Omental fat pad (tissue), 3 donors: ENCODE measurements at regions not wholly inside any gene's neighbourhood (a gene's known extent, or its start where the extent isn't known, plus 50 kb on each side); places are given as distances from the start of the nearest gene placed in this dataset.

Source experiments
- ATAC-seq: fragments of 150-250 bp; one replicate; pipeline ENCODE4 v1.9.1; 2016; ENCODE audit warnings: mild to moderate bottlenecking, moderate library complexity; ENCODE audit not compliant: low FRiP score
- DNase-seq: peaks from one replicate; pipeline ENCODE4 v3.0.0-alpha.2; 2019; ENCODE audit warnings: low spot score
- TF ChIP-seq, protein P1 (sequence below), 3 donors: fragments of 450-650 bp; IDR thresholded peaks; one replicate each; pipeline ENCODE4 v1.5.1; 2016 to 2017; ENCODE audit warnings: antibody characterized with exemption in 3 of 3, mild to moderate bottlenecking in 3 of 3, moderate library complexity in 2 of 3

DNA sequence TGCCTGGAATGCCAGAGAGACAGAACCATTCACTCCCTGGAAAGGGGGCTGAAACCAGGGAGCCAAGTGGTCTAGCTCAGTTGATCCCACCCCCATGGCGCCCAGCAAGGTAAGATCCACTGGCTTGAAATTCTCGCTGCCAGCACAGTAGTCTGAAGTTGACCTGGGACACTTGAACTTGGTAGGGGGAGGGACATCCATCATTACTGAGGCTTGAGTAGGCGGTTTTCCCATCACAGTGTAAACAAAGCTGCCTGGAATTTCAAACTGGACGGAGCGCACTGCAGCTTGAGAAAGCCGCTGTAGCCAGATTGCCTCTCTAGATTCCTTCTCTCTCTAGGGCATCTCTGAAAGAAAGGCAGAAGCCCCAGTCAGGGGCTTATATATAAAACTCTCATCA lies 310.7 kb upstream of the DPPA4 start:
- no peak for ATAC-seq
- TF ChIP-seq, protein P1, sequence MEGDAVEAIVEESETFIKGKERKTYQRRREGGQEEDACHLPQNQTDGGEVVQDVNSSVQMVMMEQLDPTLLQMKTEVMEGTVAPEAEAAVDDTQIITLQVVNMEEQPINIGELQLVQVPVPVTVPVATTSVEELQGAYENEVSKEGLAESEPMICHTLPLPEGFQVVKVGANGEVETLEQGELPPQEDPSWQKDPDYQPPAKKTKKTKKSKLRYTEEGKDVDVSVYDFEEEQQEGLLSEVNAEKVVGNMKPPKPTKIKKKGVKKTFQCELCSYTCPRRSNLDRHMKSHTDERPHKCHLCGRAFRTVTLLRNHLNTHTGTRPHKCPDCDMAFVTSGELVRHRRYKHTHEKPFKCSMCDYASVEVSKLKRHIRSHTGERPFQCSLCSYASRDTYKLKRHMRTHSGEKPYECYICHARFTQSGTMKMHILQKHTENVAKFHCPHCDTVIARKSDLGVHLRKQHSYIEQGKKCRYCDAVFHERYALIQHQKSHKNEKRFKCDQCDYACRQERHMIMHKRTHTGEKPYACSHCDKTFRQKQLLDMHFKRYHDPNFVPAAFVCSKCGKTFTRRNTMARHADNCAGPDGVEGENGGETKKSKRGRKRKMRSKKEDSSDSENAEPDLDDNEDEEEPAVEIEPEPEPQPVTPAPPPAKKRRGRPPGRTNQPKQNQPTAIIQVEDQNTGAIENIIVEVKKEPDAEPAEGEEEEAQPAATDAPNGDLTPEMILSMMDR (IDR thresholded peaks at IDR 0.05), result no peak
- no peak for DNase-seq

DNA sequence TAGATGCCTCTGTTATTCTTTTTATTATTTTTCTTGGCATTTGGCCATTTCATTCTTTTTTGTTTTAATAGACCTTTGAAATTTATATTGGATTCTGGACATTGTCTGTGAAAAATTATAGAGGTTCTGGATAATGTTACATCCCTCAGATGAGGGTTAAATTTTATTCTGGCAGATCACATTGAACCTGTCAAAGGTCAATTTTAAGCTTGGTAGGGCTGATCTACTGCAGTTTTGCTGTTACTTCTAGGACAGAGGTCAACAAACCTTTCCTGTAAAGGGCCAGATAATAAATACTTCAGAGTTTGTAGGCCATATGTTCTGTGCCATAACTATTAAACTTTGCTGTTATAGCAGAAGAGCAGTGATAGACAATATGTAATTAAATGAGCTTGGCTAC lies 318.9 kb upstream of the DPPA4 start:
- no peak for ATAC-seq
- TF ChIP-seq, protein P1 (IDR thresholded peaks at IDR 0.05), result no peak
- no peak for DNase-seq

DNA sequence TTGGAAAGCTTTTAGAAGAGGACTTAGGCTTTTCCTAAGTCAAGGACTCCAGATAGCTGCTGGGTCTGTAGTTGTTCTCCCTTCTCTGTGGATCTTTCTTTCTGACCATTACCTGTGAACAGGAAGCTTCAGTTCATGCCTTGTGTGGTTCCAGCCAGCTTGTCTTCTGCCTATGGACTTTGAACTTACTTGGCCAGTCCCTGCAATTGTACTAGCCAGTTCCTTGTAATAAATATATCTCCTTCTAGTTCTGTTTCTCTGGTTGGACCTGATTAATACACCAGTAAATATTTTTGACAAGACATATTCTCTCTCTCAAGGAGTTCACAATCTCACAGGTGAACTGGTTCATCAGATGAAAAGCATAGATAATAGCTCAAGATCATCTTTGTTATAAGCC lies 341.3 kb upstream of the DPPA4 start:
- ATAC-seq (no peak), DNase-seq (no peak)
- TF ChIP-seq, protein P1 (IDR thresholded peaks at IDR 0.05), result no peak

DNA sequence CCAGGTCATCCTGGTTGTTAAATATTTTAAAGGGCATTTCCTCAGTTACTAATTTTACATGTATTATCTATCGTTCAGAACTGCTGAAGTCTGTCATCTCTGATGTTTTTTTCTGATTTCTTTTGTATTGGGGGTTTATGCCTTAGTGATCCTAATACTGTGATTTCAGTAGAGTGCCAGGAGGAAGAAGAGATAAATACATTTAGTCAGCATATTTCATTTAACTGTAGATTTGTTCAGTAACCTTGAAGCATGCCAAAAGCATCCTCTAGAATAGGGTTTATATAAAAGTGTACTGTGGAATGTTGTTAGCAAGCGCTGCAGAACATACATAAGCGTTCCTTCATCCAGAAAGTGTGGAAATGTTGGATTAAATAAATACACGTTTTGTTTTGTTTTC lies 342.3 kb upstream of the DPPA4 start:
- DNase-seq (no peak), ATAC-seq (no peak)
- TF ChIP-seq, protein P1 (IDR thresholded peaks at IDR 0.05), result no peak

DNA sequence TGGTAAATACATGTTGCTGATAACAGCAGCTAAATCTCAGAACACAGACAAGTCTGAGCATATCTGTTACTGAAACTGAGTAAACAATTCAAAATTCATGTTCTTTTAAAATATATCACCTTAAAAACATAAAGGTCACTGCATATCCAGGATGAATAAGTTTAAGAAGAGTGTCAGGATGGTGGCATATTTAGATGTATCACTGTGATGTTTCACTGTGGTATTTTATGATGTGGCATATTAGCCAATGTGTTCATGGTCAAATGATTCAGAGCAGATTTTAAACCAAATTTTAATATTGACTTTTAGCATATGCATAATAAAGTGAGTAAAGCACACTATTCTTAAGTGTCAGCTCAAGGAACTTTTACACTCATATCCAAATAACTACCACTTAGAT lies 346.4 kb upstream of the DPPA4 start:
- DNase-seq, result no peak
- no peak for ATAC-seq
- TF ChIP-seq, protein P1 (IDR thresholded peaks at IDR 0.05), result no peak

DNA sequence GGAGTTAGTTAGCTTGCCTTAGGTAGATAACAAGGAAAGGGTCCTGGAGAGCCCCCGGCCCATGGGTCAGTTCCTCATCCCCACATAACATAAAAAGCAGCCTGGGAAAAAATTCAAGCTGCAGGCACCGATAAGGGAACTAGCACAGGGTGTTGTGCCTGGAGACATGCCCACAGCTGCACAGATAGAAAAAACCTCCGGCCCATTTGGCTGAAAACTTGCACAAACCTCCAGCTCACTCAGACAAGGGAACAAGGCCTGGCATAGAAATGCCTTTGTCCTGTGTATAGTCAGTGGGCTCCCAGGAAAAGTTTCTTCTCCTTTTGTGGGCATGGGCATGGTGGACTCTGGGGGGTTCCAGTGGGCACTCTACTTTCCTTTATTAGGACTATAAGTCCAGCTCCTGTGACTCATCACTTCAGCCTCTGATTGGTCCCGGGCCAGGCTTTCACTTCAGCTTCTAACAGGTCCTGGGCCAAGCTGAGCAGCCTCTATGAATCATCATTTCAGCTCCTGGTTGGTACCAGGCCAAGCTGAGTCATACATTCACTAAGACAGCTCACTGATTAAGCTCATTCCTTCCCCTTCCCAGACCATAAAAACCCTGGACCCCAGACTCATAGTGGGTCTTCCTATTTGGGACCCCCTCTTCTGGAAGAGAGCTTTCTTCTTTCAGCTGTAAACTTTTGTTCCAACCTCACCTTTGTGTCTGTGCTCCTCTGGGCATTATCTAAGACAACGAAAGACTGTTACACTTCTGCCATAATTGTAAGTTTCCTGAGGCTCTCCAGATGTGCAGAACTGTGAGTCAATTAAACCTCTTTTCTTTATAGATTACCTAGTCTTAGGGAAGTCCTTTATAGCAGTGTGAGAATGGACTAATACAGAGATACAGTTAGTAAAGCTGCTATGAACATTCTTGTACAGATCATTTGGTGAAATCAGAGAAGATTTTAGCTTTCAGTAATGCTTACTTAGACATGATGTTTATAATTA lies 348.0 kb upstream of the DPPA4 start:
- TF ChIP-seq, protein P1 (IDR thresholded peaks at IDR 0.05), result no peak
- peak; percentile 97 for ATAC-seq
- DNase-seq, result peak; percentile 67

DNA sequence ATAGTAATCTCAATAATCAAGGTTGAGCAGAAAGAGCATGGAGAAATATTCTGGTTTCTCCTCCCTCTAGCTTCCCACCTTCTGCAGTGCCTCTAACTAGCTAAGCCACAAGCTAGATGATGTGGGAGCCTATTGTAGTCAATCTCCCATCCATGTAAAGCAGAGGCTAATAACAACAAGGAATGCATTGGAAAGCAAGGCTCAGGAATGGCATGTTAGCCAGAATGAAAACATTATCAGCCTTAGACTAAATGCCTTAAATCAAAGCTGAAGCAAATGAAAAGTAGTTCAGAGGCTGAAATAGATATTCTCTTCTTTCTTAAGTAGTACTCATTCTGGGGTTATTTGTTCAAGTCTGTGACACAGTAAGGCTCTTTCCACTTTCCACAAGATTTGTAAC lies 350.3 kb upstream of the DPPA4 start:
- ATAC-seq, result no peak

More for the DNA sequence above, 350.3 kb upstream of the DPPA4 start:
- DNase-seq, result no peak
- TF ChIP-seq, protein P1 (IDR thresholded peaks at IDR 0.05), result no peak
